A549 (cell line): ENCODE measurements at regions not wholly inside any gene's neighbourhood (a gene's known extent, or its start where the extent isn't known, plus 50 kb on each side); places are given as distances from the start of the nearest gene placed in this dataset.

Source experiments
- CHD4 ChIP-seq: fragments of 200-600 bp; sonication (generic); IDR thresholded peaks from 2 replicates; pipeline ENCODE4 v1.6.1; 2016; ENCODE audit warnings: antibody characterized with exemption, mild to moderate bottlenecking, borderline replicate concordance
- CTCF ChIP-seq: fragments of >200 bp; sonication (Bioruptor Twin); formaldehyde crosslinking; IDR thresholded peaks from 3 replicates; pipeline ENCODE4 v1.5.1; 2016
- MAX ChIP-seq: IDR thresholded peaks from 2 replicates; pipeline ENCODE4 v1.6.1; 2012
- POLR2A ChIP-seq: IDR thresholded peaks from 2 replicates; pipeline ENCODE4 v1.6.1; 2012; ENCODE audit warnings: mild to moderate bottlenecking, low read length

- TF ChIP-seq CTCF (no peak), MAX (no peak), CHD4 (no peak), POLR2A (no peak)
These were observed 112.4 kb downstream of the ISL1 start for GRCh38 chr5:51495672-51496071.
